SK-N-MC (cell line): ENCODE measurements at regions not wholly inside any gene's neighbourhood (a gene's known extent, or its start where the extent isn't known, plus 50 kb on each side); places are given as distances from the start of the nearest gene placed in this dataset.

Experiments used
- EZH2 ChIP-seq: fragments of 200-600 bp; sonication (generic); IDR thresholded peaks from one replicate; pipeline ENCODE4 v1.6.1; 2017; ENCODE audit warnings: antibody characterized with exemption
- FOXP2 ChIP-seq: optimal IDR thresholded peaks from 2 replicates; pipeline ENCODE3; 2011; ENCODE audit warnings: mild to moderate bottlenecking, moderate library complexity; ENCODE audit not compliant: insufficient read depth; ENCODE audit errors: extremely low read length, control extremely low read depth
- POLR2AphosphoS5 ChIP-seq: IDR thresholded peaks from 2 replicates; pipeline ENCODE4 v1.6.1; 2012; ENCODE audit warnings: mild to moderate bottlenecking, low read depth, low read length, borderline replicate concordance

DNA sequence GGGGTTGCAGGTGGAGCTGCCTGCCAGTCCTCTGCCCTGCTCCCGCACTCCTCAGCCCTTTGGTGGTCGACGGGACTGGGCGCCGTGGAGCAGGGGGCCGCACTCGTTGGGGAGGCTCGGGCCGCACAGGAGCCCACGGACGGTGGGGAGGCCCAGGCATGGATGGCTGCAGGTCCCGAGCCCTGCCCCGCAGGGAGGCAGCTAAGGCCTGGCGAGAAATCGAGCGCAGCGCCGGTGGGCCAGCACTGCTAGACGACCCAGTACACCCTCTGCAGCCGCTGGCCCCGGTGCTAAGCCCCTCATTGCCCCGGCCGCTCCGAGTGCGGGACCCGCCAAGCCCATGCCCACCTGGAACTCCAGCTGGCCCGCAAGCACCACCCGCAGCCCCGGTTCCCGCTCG is 221.8 kb downstream of the BTG1 start:
- TF ChIP-seq EZH2: no peak
- no peak for TF ChIP-seq POLR2AphosphoS5
- no peak for TF ChIP-seq FOXP2
